A549 (cell line): ENCODE measurements at regions not wholly inside any gene's neighbourhood (a gene's known extent, or its start where the extent isn't known, plus 50 kb on each side); places are given as distances from the start of the nearest gene placed in this dataset.

ENCODE experiments used
- CBX8 ChIP-seq: fragments of 200-600 bp; sonication (generic); IDR thresholded peaks from 2 replicates; pipeline ENCODE4 v1.6.1; 2016
- CEBPB ChIP-seq, 2 experiments: fragments of >200 bp in 1 of 2; sonication (Bioruptor Twin) in 1 of 2; formaldehyde crosslinking in 1 of 2; IDR thresholded peaks; 2 replicates each; pipeline ENCODE4 v1.6.1; 2012 to 2016
- CTCF ChIP-seq: fragments of >200 bp; sonication (Bioruptor Twin); formaldehyde crosslinking; IDR thresholded peaks from 3 replicates; pipeline ENCODE4 v1.5.1; 2016
- EHF ChIP-seq: fragments of 250-450 bp; sonication (Bioruptor Pico); IDR thresholded peaks from 2 replicates; pipeline ENCODE4 v1.5.0; 2020; ENCODE audit warnings: mild to moderate bottlenecking
- EP300 ChIP-seq, 2 experiments: fragments of >200 bp; sonication (Bioruptor Twin); formaldehyde crosslinking; IDR thresholded peaks; 2 replicates in 1 of 2; 3 replicates in 1 of 2; pipeline ENCODE4 v1.6.1; 2016 to 2017
- FOSL2 ChIP-seq, 2 experiments: fragments of 450-650 bp in 1 of 2; fragments of >200 bp in 1 of 2; sonication (Bioruptor Twin) in 1 of 2; formaldehyde crosslinking; IDR thresholded peaks; 2 replicates each; pipeline versions ENCODE4 v1.5.0 to v1.6.1; 2016 to 2020; ENCODE audit warnings: mild to moderate bottlenecking in 1 of 2, moderate library complexity in 1 of 2
- JUN ChIP-seq, 2 experiments: fragments of >200 bp; sonication (Bioruptor Twin); formaldehyde crosslinking; IDR thresholded peaks; 2 replicates in 1 of 2; 3 replicates in 1 of 2; pipeline ENCODE4 v1.6.1; 2016 to 2017
- JUNB ChIP-seq: fragments of >200 bp; sonication (Bioruptor Twin); formaldehyde crosslinking; IDR thresholded peaks from 2 replicates; pipeline ENCODE4 v1.6.1; 2016
- PBX3 ChIP-seq: IDR thresholded peaks from 2 replicates; pipeline ENCODE4 v1.6.1; 2012
- SMC3 ChIP-seq: fragments of >200 bp; sonication (Bioruptor Twin); formaldehyde crosslinking; IDR thresholded peaks from 3 replicates; pipeline ENCODE4 v1.6.1; 2018; ENCODE audit warnings: inconsistent platforms
- TP53 ChIP-seq: fragments of 250-450 bp; sonication (Bioruptor Pico); IDR thresholded peaks from 2 replicates; pipeline ENCODE4 v1.5.0; 2021; ENCODE audit warnings: mild to moderate bottlenecking, moderate library complexity
- ZC3H11A ChIP-seq: fragments of 450-650 bp; IDR thresholded peaks from 2 replicates; pipeline ENCODE4 v1.6.1; 2014; ENCODE audit warnings: antibody characterized with exemption, mild to moderate bottlenecking
- ZFP36 ChIP-seq: fragments of 450-650 bp; IDR thresholded peaks from 2 replicates; pipeline ENCODE4 v1.6.1; 2014; ENCODE audit warnings: borderline replicate concordance; ENCODE audit not compliant: partially characterized antibody

DNA sequence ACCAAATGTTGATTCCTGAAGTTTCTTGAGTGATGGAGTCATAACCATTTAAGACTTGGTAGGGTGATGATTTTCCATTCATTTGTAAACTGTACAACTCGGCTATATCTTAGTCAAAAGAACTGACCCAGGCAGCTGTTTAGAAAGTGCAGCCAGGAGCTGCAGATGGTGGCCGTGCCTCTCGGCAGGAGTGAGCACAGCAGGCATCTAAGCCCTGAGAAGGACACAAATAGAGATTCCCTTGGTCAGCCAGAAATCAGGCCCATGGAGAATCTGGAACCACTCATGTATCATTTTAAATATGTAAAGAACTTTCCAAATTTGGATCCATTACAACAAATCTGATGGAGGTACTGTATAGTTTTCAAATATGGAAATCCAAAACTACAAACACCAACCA is 177.0 kb upstream of the AKR1E2 start:
- TF ChIP-seq FOSL2 (IDR thresholded peaks at IDR 0.05) (no peak), FOSL2 (CRISPR knock-in tag; IDR thresholded peaks at IDR 0.05) (no peak), EHF (CRISPR knock-in tag) (no peak), CTCF (no peak), CBX8 (no peak), TP53 (no peak), ZC3H11A (no peak), JUN (IDR thresholded peaks at IDR 0.05) (no peak), JUNB (no peak), CEBPB (IDR thresholded peaks at IDR 0.05) (no peak), EP300 (IDR thresholded peaks at IDR 0.05) (no peak), PBX3 (no peak), ZFP36 (no peak), SMC3 (no peak)
